H1 (cell line): ENCODE measurements at regions not wholly inside any gene's neighbourhood (a gene's known extent, or its start where the extent isn't known, plus 50 kb on each side); places are given as distances from the start of the nearest gene placed in this dataset.

Source experiments
- CTCF ChIP-seq, 3 experiments: IDR thresholded peaks; 1 replicate in 2 of 3; 2 replicates in 1 of 3; pipeline versions ENCODE4 v1.5.1 to v1.6.1; 2011; ENCODE audit warnings: low read length in 3 of 3, mild to moderate bottlenecking in 3 of 3, inconsistent platforms in 2 of 3, low read depth in 1 of 3, moderate library complexity in 1 of 3; ENCODE audit not compliant: insufficient read depth in 1 of 3; ENCODE audit errors: control extremely low read depth in 1 of 3
- EP300 ChIP-seq, 2 experiments: IDR thresholded peaks; 1 replicate in 1 of 2; 2 replicates in 1 of 2; pipeline ENCODE4 v1.6.1; 2011 to 2012; ENCODE audit warnings: low read depth in 2 of 2, low read length in 2 of 2, mild to moderate bottlenecking in 2 of 2, borderline replicate concordance in 1 of 2, inconsistent platforms in 1 of 2, moderate library complexity in 1 of 2
- EZH2 ChIP-seq: fragments of 200-600 bp; sonication (generic); IDR thresholded peaks from 2 replicates; pipeline ENCODE4 v1.7.1; 2012; ENCODE audit warnings: low read depth, mild to moderate bottlenecking, moderate library complexity, low read length, inconsistent platforms; ENCODE audit not compliant: severe bottlenecking
- MAX ChIP-seq: IDR thresholded peaks from 2 replicates; pipeline ENCODE4 v1.6.1; 2012; ENCODE audit warnings: inconsistent platforms
- POLR2A ChIP-seq, 2 experiments: IDR thresholded peaks; 1 replicate in 1 of 2; 2 replicates in 1 of 2; pipeline ENCODE4 v1.6.1; 2011; ENCODE audit warnings: low read depth in 2 of 2, low read length in 2 of 2, mild to moderate bottlenecking in 2 of 2; ENCODE audit errors: control extremely low read depth in 1 of 2
- POLR2AphosphoS5 ChIP-seq: IDR thresholded peaks from 2 replicates; pipeline ENCODE4 v1.6.1; 2011; ENCODE audit warnings: low read depth, low read length
- USF2 ChIP-seq: IDR thresholded peaks from 2 replicates; pipeline ENCODE4 v1.6.1; 2011; ENCODE audit warnings: low read length, improper control_type of control experiment

GRCh38 chr6:134106702-134107101 lies 54.3 kb upstream of the SLC2A12 start:
- TF ChIP-seq CTCF (IDR thresholded peaks at IDR 0.05; ENCODE audit: control extremely low read depth in 1 of 3, insufficient read depth in 1 of 3, low read depth in 1 of 3, low read length in 3 of 3) (no peak), USF2 (no peak), EP300 (IDR thresholded peaks at IDR 0.05; ENCODE audit: borderline replicate concordance in 1 of 2, low read depth in 2 of 2, low read length in 2 of 2) (no peak), EZH2 (no peak), POLR2AphosphoS5 (no peak), POLR2A (IDR thresholded peaks at IDR 0.05; ENCODE audit: control extremely low read depth in 1 of 2, low read depth in 2 of 2, low read length in 2 of 2) (no peak), MAX (no peak)
